SH-SY5Y (cell line): ENCODE measurements at regions not wholly inside any gene's neighbourhood (a gene's known extent, or its start where the extent isn't known, plus 50 kb on each side); places are given as distances from the start of the nearest gene placed in this dataset.

Experiments
- GATA2 ChIP-seq: IDR thresholded peaks from 2 replicates; pipeline ENCODE4 v1.6.1; 2011; ENCODE audit warnings: mild to moderate bottlenecking, low read depth, low read length
- GATA3 ChIP-seq: IDR thresholded peaks from 2 replicates; pipeline ENCODE4 v1.6.1; 2011; ENCODE audit warnings: low read depth, mild to moderate bottlenecking, low read length, moderate library complexity

DNA sequence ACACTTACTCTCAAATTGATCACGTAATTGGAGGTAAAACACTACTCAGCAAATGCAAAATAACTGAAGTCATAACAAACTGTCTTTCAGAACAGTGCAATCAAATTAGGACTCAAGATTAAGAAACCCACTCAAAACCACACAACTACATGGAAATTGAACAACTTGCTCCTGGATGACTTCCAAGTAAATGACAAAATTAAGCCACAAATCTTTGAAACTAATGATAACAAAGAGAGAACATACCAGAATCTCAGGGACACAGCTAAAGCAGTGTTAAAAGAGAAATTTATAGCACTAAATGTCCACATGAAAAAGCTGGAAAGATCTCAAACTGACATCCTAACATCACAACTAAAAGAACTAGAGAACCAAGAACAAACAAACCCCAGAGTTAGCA, 540.5 kb upstream of the CDH18 start:
- no peak for TF ChIP-seq GATA2
- TF ChIP-seq GATA3 = no peak

GRCh38 chr5:20524991-20525529, 537.1 kb upstream of the CDH18 start:
- TF ChIP-seq GATA3 (no peak), GATA2 (no peak)

- no peak for TF ChIP-seq GATA2
- no peak for TF ChIP-seq GATA3
Measured at GRCh38 chr5:20522905-20523482, 535.0 kb upstream of the CDH18 start.

DNA sequence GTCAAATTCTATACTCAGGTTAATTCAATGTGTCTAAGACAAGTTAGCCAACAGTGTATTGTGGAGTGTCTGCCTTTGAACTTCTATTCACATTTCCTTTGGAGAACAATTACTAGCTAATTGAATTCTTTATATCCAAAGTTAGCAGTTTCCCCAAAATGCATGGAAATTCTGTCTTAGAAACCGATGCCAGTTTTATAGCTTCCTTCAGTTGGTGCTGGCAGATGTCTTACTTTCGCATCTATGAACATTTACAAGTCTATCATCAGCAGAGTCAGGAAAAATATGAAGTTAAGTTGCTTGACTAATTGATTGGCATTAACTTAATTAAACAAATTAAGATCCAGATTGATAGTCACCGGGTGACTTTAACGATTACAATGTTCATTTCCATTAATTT, 527.6 kb upstream of the CDH18 start:
- TF ChIP-seq GATA2 (no peak), GATA3 (no peak)

DNA sequence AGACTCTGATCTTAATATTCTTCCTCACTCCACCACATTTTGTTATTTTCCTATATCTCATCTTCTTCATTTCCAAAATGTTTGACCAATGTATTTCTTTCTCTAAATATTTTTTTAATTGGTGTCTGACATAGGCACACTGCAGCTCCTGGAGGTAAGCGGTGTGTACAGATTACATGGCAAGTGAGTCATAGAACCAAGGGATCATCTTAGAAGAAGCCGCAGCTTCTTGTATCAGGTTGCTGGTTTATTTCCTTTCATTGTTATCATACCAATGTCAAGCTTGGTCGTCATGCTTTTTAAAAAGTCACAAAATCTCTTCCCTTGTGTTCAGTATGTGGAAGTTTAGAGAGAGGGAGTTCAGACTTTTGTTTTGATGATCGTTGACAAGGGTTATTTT, 526.1 kb upstream of the CDH18 start:
- TF ChIP-seq GATA3 (no peak), GATA2 (no peak)

DNA sequence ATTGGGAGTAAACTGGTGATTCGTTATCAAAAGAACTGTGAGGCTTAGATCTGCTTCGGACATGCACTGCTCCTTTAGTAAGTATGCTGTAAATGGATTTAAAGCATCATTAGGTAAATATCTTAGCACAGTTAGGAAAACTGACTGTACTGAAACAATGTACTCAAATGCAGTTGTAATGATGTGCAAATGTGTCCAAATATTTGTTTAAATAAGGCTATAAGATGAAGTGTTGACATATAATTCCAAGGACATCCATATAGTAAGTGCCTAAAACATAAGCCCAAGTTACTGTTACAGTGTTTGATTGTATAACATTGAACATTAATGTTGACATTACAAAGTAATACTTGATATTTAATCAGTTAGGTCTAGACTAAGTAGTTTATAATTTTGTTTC, 512.5 kb upstream of the CDH18 start:
- no peak for TF ChIP-seq GATA3
- no peak for TF ChIP-seq GATA2

DNA sequence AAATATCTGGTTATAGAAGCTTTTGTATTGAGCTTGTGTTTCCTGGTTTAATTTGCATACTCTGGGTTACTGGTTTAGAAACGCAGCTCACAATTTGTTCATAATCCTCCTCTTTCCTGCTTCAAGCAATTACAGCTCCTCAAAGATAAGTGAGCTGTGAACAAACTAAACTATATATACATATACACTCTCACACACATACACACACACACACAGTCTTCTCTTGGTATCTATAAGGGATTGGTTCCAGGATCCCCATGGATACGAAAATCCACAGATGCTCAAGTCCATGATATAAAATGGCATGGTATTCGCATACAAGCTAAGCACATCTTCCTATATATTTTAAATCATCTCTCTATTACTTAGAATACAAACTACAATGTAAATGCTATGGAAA, 510.9 kb upstream of the CDH18 start:
- TF ChIP-seq GATA2 (no peak), GATA3 (no peak)

- TF ChIP-seq GATA3 = no peak
- no peak for TF ChIP-seq GATA2
Measured at GRCh38 chr5:20498102-20498501, 510.1 kb upstream of the CDH18 start.

DNA sequence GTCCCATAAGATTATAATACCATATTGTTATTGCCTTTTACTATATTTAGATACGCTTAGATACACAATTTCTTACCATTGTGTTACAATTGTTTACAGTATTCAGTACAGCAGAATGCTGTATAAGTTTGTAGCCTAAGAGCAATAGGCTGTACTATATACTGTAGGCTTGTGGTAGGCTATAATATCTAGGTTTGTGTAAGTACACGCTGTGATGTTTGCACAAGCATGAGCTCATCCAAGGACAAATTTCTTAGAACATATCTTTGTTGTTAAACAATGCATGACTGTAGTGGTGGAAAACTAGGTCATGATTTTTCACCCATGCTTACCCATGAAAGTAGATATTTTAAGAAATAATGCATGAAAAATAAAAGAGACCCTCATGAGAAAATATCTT, 509.4 kb upstream of the CDH18 start:
- no peak for TF ChIP-seq GATA3
- no peak for TF ChIP-seq GATA2

GRCh38 chr5:20494706-20495105, 506.7 kb upstream of the CDH18 start:
- no peak for TF ChIP-seq GATA2
- no peak for TF ChIP-seq GATA3

- TF ChIP-seq GATA3 (no peak), GATA2 (no peak)
Measured at GRCh38 chr5:20486826-20487225, 498.8 kb upstream of the CDH18 start.

DNA sequence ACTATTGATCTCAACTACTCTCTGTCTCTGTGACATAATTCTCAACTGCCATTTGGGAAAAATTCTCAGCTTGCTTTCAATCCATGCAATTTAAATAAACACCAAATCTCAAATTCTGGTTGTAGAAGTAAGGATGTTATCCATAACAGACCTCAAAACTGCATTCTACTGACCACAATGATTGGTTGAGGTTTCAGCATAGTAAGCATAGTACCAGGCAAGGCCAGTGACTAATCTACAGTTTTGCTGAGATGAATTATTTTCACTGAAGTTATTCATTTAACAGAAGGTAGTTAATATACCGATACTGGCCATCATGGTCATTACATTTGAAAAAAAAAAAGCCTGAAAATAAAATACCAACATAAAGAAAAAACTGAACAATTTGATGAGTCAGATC, 488.0 kb upstream of the CDH18 start:
- TF ChIP-seq GATA2 = no peak

- TF ChIP-seq GATA2 (no peak), GATA3 (no peak)
Measured at GRCh38 chr5:20470997-20471396, 483.0 kb upstream of the CDH18 start.

GRCh38 chr5:20469792-20470191, 481.8 kb upstream of the CDH18 start:
- TF ChIP-seq GATA2 (no peak), GATA3 (no peak)

- TF ChIP-seq GATA3 (no peak), GATA2 (no peak)
Measured at GRCh38 chr5:20469390-20469789, 481.4 kb upstream of the CDH18 start.

DNA sequence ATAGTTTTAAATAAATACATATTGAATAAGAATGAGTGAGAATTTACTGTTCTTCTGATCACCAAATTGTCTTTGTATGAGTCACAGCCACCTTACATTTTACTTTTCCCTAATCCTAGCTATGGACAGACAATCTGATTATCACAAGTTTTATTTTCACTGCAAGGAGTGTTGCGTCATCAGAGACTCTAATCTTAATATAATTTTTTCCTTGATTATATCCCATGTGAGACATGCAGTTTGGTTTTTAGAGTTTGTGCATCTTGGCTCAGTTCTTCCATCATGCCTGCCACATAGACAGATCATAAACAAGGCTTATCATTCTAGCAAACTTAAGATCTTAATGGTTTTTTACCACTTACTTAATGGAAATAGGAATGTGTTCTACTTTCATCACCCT, 478.5 kb upstream of the CDH18 start:
- no peak for TF ChIP-seq GATA2
- no peak for TF ChIP-seq GATA3
